Left lobe of liver (tissue), 2 donors: ENCODE measurements at regions not wholly inside any gene's neighbourhood (a gene's known extent, or its start where the extent isn't known, plus 50 kb on each side); places are given as distances from the start of the nearest gene placed in this dataset.
"Not testable (repeated sequence)": the region's sequence is repeated elsewhere in the genome, so short reads cannot be mapped to it uniquely, and the experiment has no call there.

Experiments
- ATAC-seq: fragments of 200-7000 bp; cut with Tn5 transposase; one replicate; pipeline ENCODE4 v1.9.1; 2020; ENCODE audit warnings: mild to moderate bottlenecking, moderate library complexity
- DNase-seq: peaks from one replicate; pipeline ENCODE4 v3.0.0-alpha.2; 2020; ENCODE audit warnings: low spot score
- donor health status: DM: no; HTN: no; CAD: no; lungs with moderate emphysema.
- donor health status: DM: no; HTN: yes; CAD: no.

- ATAC-seq = no peak
- no peak for DNase-seq
Observed at GRCh38 chr4:125787707-125788106, 473.0 kb downstream of the FAT4 start.

GRCh38 chr4:125789023-125789422 is 474.3 kb downstream of the FAT4 start:
- no peak for ATAC-seq
- DNase-seq = no peak

- ATAC-seq (no peak), DNase-seq (no peak)
Observed at GRCh38 chr4:125791896-125792295, 477.1 kb downstream of the FAT4 start.

GRCh38 chr4:125794989-125795388 is 480.2 kb downstream of the FAT4 start:
- ATAC-seq = no peak

GRCh38 chr4:125796138-125796537 is 481.4 kb downstream of the FAT4 start:
- DNase-seq = no peak
- no peak for ATAC-seq

More at GRCh38 chr4:125794989-125795388, 480.2 kb downstream of the FAT4 start:
- DNase-seq = no peak

GRCh38 chr4:125797621-125798020 is 482.9 kb downstream of the FAT4 start:
- not testable (repeated sequence) for DNase-seq, ATAC-seq

GRCh38 chr4:125801373-125801772 is 486.6 kb downstream of the FAT4 start:
- ATAC-seq (no peak), DNase-seq (no peak)

- no peak for DNase-seq
- no peak for ATAC-seq
Observed at GRCh38 chr4:125801924-125802323, 487.2 kb downstream of the FAT4 start.

GRCh38 chr4:125808022-125808421 is 493.3 kb downstream of the FAT4 start:
- DNase-seq = no peak
- ATAC-seq = no peak

- ATAC-seq (no peak), DNase-seq (no peak)
Observed at GRCh38 chr4:125808570-125808969, 493.8 kb downstream of the FAT4 start.

- DNase-seq (no peak), ATAC-seq (no peak)
Observed at GRCh38 chr4:125811892-125812291, 497.1 kb downstream of the FAT4 start.

- DNase-seq (no peak), ATAC-seq (no peak)
Observed at GRCh38 chr4:125826801-125827695, 512.3 kb downstream of the FAT4 start.

- ATAC-seq (no peak), DNase-seq (no peak)
Observed at GRCh38 chr4:125827696-125828052, 512.9 kb downstream of the FAT4 start.

GRCh38 chr4:125828346-125828745 is 513.6 kb downstream of the FAT4 start:
- DNase-seq (no peak), ATAC-seq (no peak)

GRCh38 chr4:125832161-125832560 is 517.4 kb downstream of the FAT4 start:
- DNase-seq = no peak
- no peak for ATAC-seq

- ATAC-seq = no peak
Observed at GRCh38 chr4:125836597-125837195, 521.9 kb downstream of the FAT4 start.

GRCh38 chr4:125837493-125838201 is 522.9 kb downstream of the FAT4 start:
- ATAC-seq = no peak
- DNase-seq = no peak

More at GRCh38 chr4:125836597-125837195, 521.9 kb downstream of the FAT4 start:
- DNase-seq = no peak

GRCh38 chr4:125838202-125838601 is 523.4 kb downstream of the FAT4 start:
- DNase-seq (no peak), ATAC-seq (no peak)

GRCh38 chr4:125838924-125839323 is 524.2 kb downstream of the FAT4 start:
- ATAC-seq = no peak
- DNase-seq = no peak

GRCh38 chr4:125843947-125844346 is 529.2 kb downstream of the FAT4 start:
- ATAC-seq = no peak

GRCh38 chr4:125847518-125847917 is 532.8 kb downstream of the FAT4 start:
- ATAC-seq = no peak
- no peak for DNase-seq

More at GRCh38 chr4:125843947-125844346, 529.2 kb downstream of the FAT4 start:
- DNase-seq = no peak

GRCh38 chr4:125849869-125850268 is 535.1 kb downstream of the FAT4 start:
- ATAC-seq (no peak), DNase-seq (no peak)
